Smooth muscle cell (in vitro differentiated cells): ENCODE measurements at regions not wholly inside any gene's neighbourhood (a gene's known extent, or its start where the extent isn't known, plus 50 kb on each side); places are given as distances from the start of the nearest gene placed in this dataset.

Experiments used
- DNase-seq: peaks from one replicate; lab custom pipeline; 2025; ENCODE audit not compliant: unreplicated experiment; lab: John Stamatoyannopoulos, UW
- H2AFZ ChIP-seq: fragments of 200-600 bp; sonication (generic); 2 replicates; pipeline ENCODE4 v1.6.0; 2016; ENCODE audit warnings: antibody characterized with exemption, low read depth, mild to moderate bottlenecking
- H3F3A ChIP-seq: fragments of 200-600 bp; sonication (generic); 2 replicates; pipeline ENCODE4 v1.6.0; 2017; ENCODE audit warnings: antibody characterized with exemption, low read depth
- H3K27ac ChIP-seq: fragments of 200-600 bp; sonication (generic); 2 replicates; pipeline ENCODE4 v1.5.1; 2016; ENCODE audit warnings: low read depth, mild to moderate bottlenecking
- H3K27me3 ChIP-seq: fragments of 200-600 bp; sonication (generic); 2 replicates; pipeline ENCODE4 v1.6.1; 2016; ENCODE audit warnings: low read depth, mild to moderate bottlenecking
- H3K36me3 ChIP-seq: fragments of 200-600 bp; sonication (generic); 2 replicates; pipeline ENCODE4 v1.5.1; 2016; ENCODE audit warnings: low read depth
- H3K4me1 ChIP-seq: fragments of 200-600 bp; sonication (generic); 2 replicates; pipeline ENCODE4 v1.5.1; 2016; ENCODE audit warnings: low read depth
- H3K4me2 ChIP-seq: fragments of 200-600 bp; sonication (generic); 2 replicates; pipeline ENCODE4 v1.6.0; 2016; ENCODE audit warnings: mild to moderate bottlenecking
- H3K4me3 ChIP-seq: fragments of 200-600 bp; sonication (generic); 2 replicates; pipeline ENCODE4 v1.5.1; 2016; ENCODE audit warnings: mild to moderate bottlenecking
- H3K79me2 ChIP-seq: fragments of 200-600 bp; sonication (generic); 2 replicates; pipeline ENCODE4 v1.6.0; 2016; ENCODE audit warnings: low read depth, mild to moderate bottlenecking
- H3K9ac ChIP-seq: fragments of 200-600 bp; sonication (generic); 2 replicates; pipeline ENCODE4 v1.6.0; 2016; ENCODE audit warnings: low read depth
- H3K9me3 ChIP-seq: fragments of 200-600 bp; sonication (generic); replicated peaks from 2 replicates; pipeline ENCODE4 v1.5.1; 2016; ENCODE audit warnings: low read depth
- H4K20me1 ChIP-seq: fragments of 200-600 bp; sonication (generic); 2 replicates; pipeline ENCODE4 v1.6.0; 2016; ENCODE audit warnings: low read depth
- WGBS: methylation state at CpG from one replicate; pipeline ENCODE4 v1.1.7; 2016; ENCODE audit warnings: low lambda C conversion rate; 5-methylcytosine and 5-hydroxymethylcytosine counted together
- TF ChIP-seq, protein P1 (sequence below): fragments of 200-600 bp; sonication (generic); IDR thresholded peaks from 2 replicates; pipeline ENCODE4 v1.5.1; 2017; ENCODE audit warnings: borderline replicate concordance, mild to moderate bottlenecking, antibody characterized with exemption; ENCODE audit not compliant: insufficient read depth, poor library complexity, severe bottlenecking

- Histone ChIP-seq H3K4me3 (no peak overlapping the region), H3K36me3 (no peaks in the 10 kb centered on the region), H3K4me1 (no peaks in the 10 kb centered on the region), H3F3A (no peaks in the 10 kb centered on the region), H3K9ac (no peak overlapping the region), H4K20me1 (no peaks in the 10 kb centered on the region), H2AFZ (no peak overlapping the region), H3K27ac (no peak overlapping the region), H3K4me2 (no peak overlapping the region), H3K27me3 (peaks cover 22% of the 10 kb centered on the region), H3K79me2 (no peaks in the 10 kb centered on the region), H3K9me3 (no peaks in the 10 kb centered on the region)
- DNase-seq, result no peak
- TF ChIP-seq, protein P1, sequence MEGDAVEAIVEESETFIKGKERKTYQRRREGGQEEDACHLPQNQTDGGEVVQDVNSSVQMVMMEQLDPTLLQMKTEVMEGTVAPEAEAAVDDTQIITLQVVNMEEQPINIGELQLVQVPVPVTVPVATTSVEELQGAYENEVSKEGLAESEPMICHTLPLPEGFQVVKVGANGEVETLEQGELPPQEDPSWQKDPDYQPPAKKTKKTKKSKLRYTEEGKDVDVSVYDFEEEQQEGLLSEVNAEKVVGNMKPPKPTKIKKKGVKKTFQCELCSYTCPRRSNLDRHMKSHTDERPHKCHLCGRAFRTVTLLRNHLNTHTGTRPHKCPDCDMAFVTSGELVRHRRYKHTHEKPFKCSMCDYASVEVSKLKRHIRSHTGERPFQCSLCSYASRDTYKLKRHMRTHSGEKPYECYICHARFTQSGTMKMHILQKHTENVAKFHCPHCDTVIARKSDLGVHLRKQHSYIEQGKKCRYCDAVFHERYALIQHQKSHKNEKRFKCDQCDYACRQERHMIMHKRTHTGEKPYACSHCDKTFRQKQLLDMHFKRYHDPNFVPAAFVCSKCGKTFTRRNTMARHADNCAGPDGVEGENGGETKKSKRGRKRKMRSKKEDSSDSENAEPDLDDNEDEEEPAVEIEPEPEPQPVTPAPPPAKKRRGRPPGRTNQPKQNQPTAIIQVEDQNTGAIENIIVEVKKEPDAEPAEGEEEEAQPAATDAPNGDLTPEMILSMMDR, result no peak
These were observed 510.1 kb upstream of the AUTS2 start for GRCh38 chr7:69088185-69088584.

DNA sequence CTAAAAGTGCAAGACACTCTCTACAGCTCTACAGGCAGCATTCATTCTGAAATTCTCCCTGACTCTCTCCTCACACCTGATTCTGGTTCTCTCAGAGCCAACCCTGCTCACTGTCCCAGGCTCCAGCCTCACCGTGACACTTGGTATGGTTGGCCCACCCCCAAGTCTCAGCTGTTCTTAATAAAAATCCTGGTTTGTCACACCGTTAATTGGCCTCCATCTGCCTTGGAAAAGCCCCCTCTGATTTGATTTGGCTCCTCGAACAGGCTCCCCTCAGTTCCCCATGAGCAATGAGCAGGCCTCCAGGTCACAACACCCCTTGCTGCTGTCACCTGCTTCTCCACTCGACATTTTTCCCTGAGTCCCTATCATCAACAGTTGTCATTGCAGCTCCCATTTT, 507.3 kb upstream of the AUTS2 start:
- Histone ChIP-seq H3K4me3 (no peak overlapping the region), H3K9ac (no peak overlapping the region), H3K36me3 (no peaks in the 10 kb centered on the region), H3K4me2 (no peak overlapping the region), H3K27ac (no peak overlapping the region), H4K20me1 (no peaks in the 10 kb centered on the region), H2AFZ (no peak overlapping the region), H3K79me2 (no peaks in the 10 kb centered on the region), H3F3A (no peaks in the 10 kb centered on the region), H3K9me3 (peaks cover 8% of the 10 kb centered on the region), H3K4me1 (no peaks in the 10 kb centered on the region), H3K27me3 (peaks cover 19% of the 10 kb centered on the region)
- 89% methylated on average over 4 of the region's 4 CpGs for WGBS
- no peak for DNase-seq
- TF ChIP-seq, protein P1, result no peak

- no peak overlapping the region for H3K4me2 ChIP-seq
- no peak overlapping the region for H3K4me3 ChIP-seq
- 73% methylated on average over 4 of the region's 4 CpGs for WGBS
These were observed 506.8 kb upstream of the AUTS2 start for GRCh38 chr7:69091521-69091920.

DNA sequence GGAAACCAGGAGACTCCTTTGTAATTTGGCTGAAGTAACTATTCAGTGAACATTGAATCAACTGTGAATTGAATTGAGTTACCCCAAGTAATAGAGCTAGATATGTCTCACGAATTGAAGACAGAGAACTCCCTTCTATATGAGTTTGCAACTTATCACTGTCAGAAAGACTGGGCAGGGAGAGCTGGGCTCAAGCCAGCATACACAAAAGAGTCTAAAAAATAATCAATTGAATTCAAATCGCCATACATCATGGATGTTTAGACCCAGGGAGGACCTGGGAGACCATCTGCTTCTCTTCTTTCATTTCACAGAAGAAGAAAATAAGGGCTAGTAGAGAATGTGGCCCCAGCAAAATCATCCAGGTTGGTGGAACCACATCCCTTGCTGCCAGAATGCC, 503.1 kb upstream of the AUTS2 start:
- H3K4me2 ChIP-seq, result no peak overlapping the region
- no peaks in the 10 kb centered on the region for H3K79me2 ChIP-seq
- no peak overlapping the region for H3K9ac ChIP-seq
- WGBS, result 77% methylated on average over 2 of the region's 2 CpGs
- H3F3A ChIP-seq, result no peaks in the 10 kb centered on the region
- no peaks in the 10 kb centered on the region for H3K36me3 ChIP-seq
- H3K4me1 ChIP-seq, result no peaks in the 10 kb centered on the region
- TF ChIP-seq, protein P1, result no peak
- H4K20me1 ChIP-seq, result no peaks in the 10 kb centered on the region
- H3K9me3 ChIP-seq, result peaks cover 8% of the 10 kb centered on the region
- H3K27ac ChIP-seq, result no peak overlapping the region
- no peak overlapping the region for H3K4me3 ChIP-seq
- H2AFZ ChIP-seq, result no peak overlapping the region
- H3K27me3 ChIP-seq, result peaks cover 6% of the 10 kb centered on the region
- no peak for DNase-seq

More at GRCh38 chr7:69091521-69091920, 506.8 kb upstream of the AUTS2 start:
- H4K20me1 ChIP-seq, result no peaks in the 10 kb centered on the region
- H3K9me3 ChIP-seq, result peaks cover 8% of the 10 kb centered on the region
- H2AFZ ChIP-seq, result no peak overlapping the region
- H3K27me3 ChIP-seq, result peaks cover 19% of the 10 kb centered on the region
- H3K79me2 ChIP-seq, result no peaks in the 10 kb centered on the region
- no peak overlapping the region for H3K9ac ChIP-seq
- no peak overlapping the region for H3K27ac ChIP-seq
- no peak for DNase-seq
- TF ChIP-seq, protein P1, result no peak
- H3F3A ChIP-seq, result no peaks in the 10 kb centered on the region
- H3K36me3 ChIP-seq, result no peaks in the 10 kb centered on the region
- H3K4me1 ChIP-seq, result no peaks in the 10 kb centered on the region
